ENCODE measurements at regions not wholly inside any gene's neighbourhood (a gene's known extent, or its start where the extent isn't known, plus 50 kb on each side); places are given as distances from the start of the nearest gene placed in this dataset.

DNA sequence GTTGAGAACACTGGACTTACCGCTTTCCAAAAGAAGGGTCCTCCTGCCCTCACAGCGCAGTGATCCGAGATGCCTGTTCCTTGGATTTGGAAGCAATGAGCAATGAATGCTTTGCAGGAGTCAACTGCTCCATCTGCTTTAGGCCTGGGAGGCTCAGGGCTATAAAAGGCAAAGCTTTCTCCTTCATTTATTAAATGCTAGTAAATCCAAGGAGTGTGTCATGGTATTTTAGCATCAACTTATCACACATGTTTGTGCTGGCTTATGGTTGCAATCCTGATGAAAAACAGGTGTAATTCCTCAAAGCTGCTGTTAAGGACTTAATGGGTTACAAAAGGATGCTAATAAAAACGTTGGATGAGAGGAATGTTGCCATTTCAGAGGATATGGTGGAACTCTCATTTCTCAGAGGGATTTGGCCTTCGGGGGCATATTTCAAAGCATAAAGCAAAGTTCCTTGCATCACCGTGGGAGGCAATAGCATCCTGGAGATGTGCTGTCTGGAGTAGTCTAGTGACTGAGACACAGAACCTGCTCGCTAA lies 158.5 kb upstream of the TPM1 start:
- no peak overlapping the region for H3K4me3 ChIP-seq (replicated peaks in 1 of 4; ENCODE audit: control extremely low read depth in 1 of 4, insufficient read depth in 1 of 4, low read depth in 3 of 4, low read length in 4 of 4)
- no peak overlapping the region for H3K9ac ChIP-seq (ENCODE audit: insufficient read depth, low read length)
- no peaks in the 10 kb centered on the region for H3K79me2 ChIP-seq (ENCODE audit: control insufficient read depth, insufficient read depth, low read length)
- H2AFZ ChIP-seq (ENCODE audit: low read length): no peak overlapping the region
- TF ChIP-seq EZH2 (IDR thresholded peaks at IDR 0.05; ENCODE audit: low read length, missing control alignments): no peak
- TF ChIP-seq, protein P1, sequence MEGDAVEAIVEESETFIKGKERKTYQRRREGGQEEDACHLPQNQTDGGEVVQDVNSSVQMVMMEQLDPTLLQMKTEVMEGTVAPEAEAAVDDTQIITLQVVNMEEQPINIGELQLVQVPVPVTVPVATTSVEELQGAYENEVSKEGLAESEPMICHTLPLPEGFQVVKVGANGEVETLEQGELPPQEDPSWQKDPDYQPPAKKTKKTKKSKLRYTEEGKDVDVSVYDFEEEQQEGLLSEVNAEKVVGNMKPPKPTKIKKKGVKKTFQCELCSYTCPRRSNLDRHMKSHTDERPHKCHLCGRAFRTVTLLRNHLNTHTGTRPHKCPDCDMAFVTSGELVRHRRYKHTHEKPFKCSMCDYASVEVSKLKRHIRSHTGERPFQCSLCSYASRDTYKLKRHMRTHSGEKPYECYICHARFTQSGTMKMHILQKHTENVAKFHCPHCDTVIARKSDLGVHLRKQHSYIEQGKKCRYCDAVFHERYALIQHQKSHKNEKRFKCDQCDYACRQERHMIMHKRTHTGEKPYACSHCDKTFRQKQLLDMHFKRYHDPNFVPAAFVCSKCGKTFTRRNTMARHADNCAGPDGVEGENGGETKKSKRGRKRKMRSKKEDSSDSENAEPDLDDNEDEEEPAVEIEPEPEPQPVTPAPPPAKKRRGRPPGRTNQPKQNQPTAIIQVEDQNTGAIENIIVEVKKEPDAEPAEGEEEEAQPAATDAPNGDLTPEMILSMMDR (conservative IDR thresholded peaks at IDR 0.05 in 1 of 2, IDR thresholded peaks at IDR 0.05 in 1 of 2; ENCODE audit: low read depth in 1 of 2, low read length in 2 of 2): no peak
- no peaks in the 10 kb centered on the region for H3K27me3 ChIP-seq (ENCODE audit: control insufficient read depth, insufficient read depth, low read length)
- no peak overlapping the region for H3K4me2 ChIP-seq (ENCODE audit: extremely low read depth, insufficient read depth, low read length)
- no peaks in the 10 kb centered on the region for H3K9me3 ChIP-seq (ENCODE audit: control insufficient read depth, insufficient read depth, low read depth, low read length)
- no peaks in the 10 kb centered on the region for H3K4me1 ChIP-seq (ENCODE audit: control insufficient read depth, extremely low read depth, insufficient read depth, low read length)
- no peaks in the 10 kb centered on the region for H4K20me1 ChIP-seq (ENCODE audit: control insufficient read depth, extremely low read depth, insufficient read depth, low read length)
- H3K36me3 ChIP-seq (ENCODE audit: control insufficient read depth, insufficient read depth, low read length): no peaks in the 10 kb centered on the region
- H3K27ac ChIP-seq (ENCODE audit: insufficient read depth, low read length): no peak overlapping the region
- peak; percentile 20 to 62 for DNase-seq (ENCODE audit: low read depth in 2 of 2)

DNA sequence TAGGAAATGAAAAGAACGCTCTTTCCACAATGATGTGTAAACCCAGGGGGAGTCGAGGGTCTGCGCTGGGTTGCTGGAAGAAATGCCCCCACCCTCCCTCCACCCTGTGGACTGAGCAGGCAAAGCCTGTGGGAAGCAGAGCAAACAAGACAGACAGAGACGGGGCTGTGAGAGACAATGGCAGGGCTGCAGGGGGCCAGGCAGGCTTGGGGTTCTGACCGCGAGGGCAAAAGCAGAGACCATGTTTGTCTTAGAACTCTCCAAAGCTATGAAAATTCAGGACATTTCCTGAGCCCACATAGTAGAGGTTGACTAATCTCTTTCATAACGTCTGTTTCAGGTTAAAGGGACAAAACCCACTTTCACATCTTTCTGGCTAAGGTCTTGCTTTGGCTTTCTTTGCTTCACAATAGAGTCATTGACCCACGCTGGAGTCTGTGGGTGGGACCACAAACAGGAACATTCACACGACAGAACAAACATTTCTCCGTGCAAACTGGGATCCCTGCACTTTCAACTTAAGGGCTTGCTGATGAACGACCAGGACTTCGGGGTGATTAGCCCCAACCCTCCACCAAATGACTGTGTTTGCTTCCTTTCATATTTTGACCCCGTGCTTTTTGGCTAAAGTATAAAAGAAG lies 156.0 kb upstream of the TPM1 start:
- H2AFZ ChIP-seq (ENCODE audit: low read length): no peak overlapping the region
- peak overlapping the region; percentile 56 for H3K4me2 ChIP-seq (ENCODE audit: extremely low read depth, insufficient read depth, low read length)
- no peaks in the 10 kb centered on the region for H3K27me3 ChIP-seq (ENCODE audit: control insufficient read depth, insufficient read depth, low read length)
- no peak overlapping the region for H3K9ac ChIP-seq (ENCODE audit: insufficient read depth, low read length)
- H3K27ac ChIP-seq (ENCODE audit: insufficient read depth, low read length): no peak overlapping the region
- no peaks in the 10 kb centered on the region for H4K20me1 ChIP-seq (ENCODE audit: control insufficient read depth, extremely low read depth, insufficient read depth, low read length)
- TF ChIP-seq, protein P1 (conservative IDR thresholded peaks at IDR 0.05 in 1 of 2, IDR thresholded peaks at IDR 0.05 in 1 of 2; ENCODE audit: low read depth in 1 of 2, low read length in 2 of 2): no peak
- no peak for TF ChIP-seq EZH2 (IDR thresholded peaks at IDR 0.05; ENCODE audit: low read length, missing control alignments)
- peak overlapping the region in 1 of 4 experiments; percentile 7 for H3K4me3 ChIP-seq (replicated peaks in 1 of 4; ENCODE audit: control extremely low read depth in 1 of 4, insufficient read depth in 1 of 4, low read depth in 3 of 4, low read length in 4 of 4)
- H3K79me2 ChIP-seq (ENCODE audit: control insufficient read depth, insufficient read depth, low read length): no peaks in the 10 kb centered on the region
- H3K36me3 ChIP-seq (ENCODE audit: control insufficient read depth, insufficient read depth, low read length): no peaks in the 10 kb centered on the region
- no peaks in the 10 kb centered on the region for H3K9me3 ChIP-seq (ENCODE audit: control insufficient read depth, insufficient read depth, low read depth, low read length)
- peak in 1 of 2 donors; percentile 73 for DNase-seq (ENCODE audit: low read depth in 2 of 2)
- no peaks in the 10 kb centered on the region for H3K4me1 ChIP-seq (ENCODE audit: control insufficient read depth, extremely low read depth, insufficient read depth, low read length)

DNA sequence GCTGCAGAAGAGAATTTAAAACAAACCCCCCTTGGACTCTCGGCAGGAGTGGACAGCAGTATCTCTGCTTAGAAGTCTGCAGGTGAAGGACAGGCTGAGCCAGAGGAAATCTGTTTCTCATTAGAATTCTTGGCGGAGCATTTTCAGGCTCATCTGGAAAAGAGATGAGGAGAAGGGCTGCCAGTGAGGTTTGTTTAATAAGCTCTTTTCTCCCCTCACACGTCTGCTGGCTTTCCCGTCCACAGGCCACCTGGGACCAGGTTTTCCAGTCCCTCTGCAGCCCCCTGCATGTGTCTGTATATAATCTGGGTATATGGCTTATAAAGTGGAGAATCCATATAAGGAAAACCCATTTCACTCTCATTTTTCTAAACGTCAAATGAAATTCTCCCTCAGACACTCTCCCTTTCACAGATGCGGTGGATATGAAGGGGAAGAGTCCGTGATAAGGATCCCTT lies 155.4 kb upstream of the TPM1 start:
- Histone ChIP-seq H3K79me2 (ENCODE audit: control insufficient read depth, insufficient read depth, low read length) (no peaks in the 10 kb centered on the region), H3K9ac (ENCODE audit: insufficient read depth, low read length) (no peak overlapping the region), H3K27me3 (ENCODE audit: control insufficient read depth, insufficient read depth, low read length) (no peaks in the 10 kb centered on the region), H3K27ac (ENCODE audit: insufficient read depth, low read length) (no peak overlapping the region), H4K20me1 (ENCODE audit: control insufficient read depth, extremely low read depth, insufficient read depth, low read length) (no peaks in the 10 kb centered on the region), H3K9me3 (ENCODE audit: control insufficient read depth, insufficient read depth, low read depth, low read length) (no peaks in the 10 kb centered on the region), H3K4me2 (ENCODE audit: extremely low read depth, insufficient read depth, low read length) (peak overlapping the region; percentile 56), H3K4me1 (ENCODE audit: control insufficient read depth, extremely low read depth, insufficient read depth, low read length) (no peaks in the 10 kb centered on the region), H2AFZ (ENCODE audit: low read length) (no peak overlapping the region), H3K4me3 (replicated peaks in 1 of 4; ENCODE audit: control extremely low read depth in 1 of 4, insufficient read depth in 1 of 4, low read depth in 3 of 4, low read length in 4 of 4) (no peak overlapping the region), H3K36me3 (ENCODE audit: control insufficient read depth, insufficient read depth, low read length) (no peaks in the 10 kb centered on the region)
- no peak for TF ChIP-seq EZH2 (IDR thresholded peaks at IDR 0.05; ENCODE audit: low read length, missing control alignments)
- TF ChIP-seq, protein P1 (conservative IDR thresholded peaks at IDR 0.05 in 1 of 2, IDR thresholded peaks at IDR 0.05 in 1 of 2; ENCODE audit: low read depth in 1 of 2, low read length in 2 of 2): no peak
- peak in 1 of 2 donors; percentile 61 for DNase-seq (ENCODE audit: low read depth in 2 of 2)

Measured in fibroblast of lung (primary cell).